HG02571 (cell line): ENCODE measurements at regions not wholly inside any gene's neighbourhood (a gene's known extent, or its start where the extent isn't known, plus 50 kb on each side); places are given as distances from the start of the nearest gene placed in this dataset.

Source experiments
- ATAC-seq: cut with Tn5 transposase; IDR thresholded peaks from one replicate; pipeline ENCODE4 v1.9.1; 2021; ENCODE audit warnings: mild to moderate bottlenecking, moderate library complexity; ENCODE audit not compliant: unreplicated experiment

- ATAC-seq = no peak
Observed at GRCh38 chr2:139201516-139201915, 421.3 kb upstream of the NXPH2 start.

DNA sequence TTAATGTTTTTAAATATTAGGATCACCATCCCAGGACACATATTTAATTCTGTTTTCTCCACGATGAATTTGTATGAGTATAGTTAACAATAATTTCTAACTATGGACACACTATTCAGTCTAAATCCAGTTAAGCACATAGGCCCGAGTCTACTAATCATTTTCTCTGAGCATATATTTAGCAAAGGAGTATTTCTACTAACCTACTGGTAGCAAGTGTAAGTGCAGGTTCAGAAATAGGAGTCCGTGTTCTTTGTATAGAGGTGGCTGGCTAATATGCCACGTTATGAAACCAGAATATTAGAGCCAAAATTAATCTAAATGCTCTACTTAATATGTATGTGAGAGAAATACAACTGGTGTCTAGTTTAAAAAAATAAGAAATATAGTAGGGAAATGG is 416.6 kb upstream of the NXPH2 start:
- no peak for ATAC-seq

DNA sequence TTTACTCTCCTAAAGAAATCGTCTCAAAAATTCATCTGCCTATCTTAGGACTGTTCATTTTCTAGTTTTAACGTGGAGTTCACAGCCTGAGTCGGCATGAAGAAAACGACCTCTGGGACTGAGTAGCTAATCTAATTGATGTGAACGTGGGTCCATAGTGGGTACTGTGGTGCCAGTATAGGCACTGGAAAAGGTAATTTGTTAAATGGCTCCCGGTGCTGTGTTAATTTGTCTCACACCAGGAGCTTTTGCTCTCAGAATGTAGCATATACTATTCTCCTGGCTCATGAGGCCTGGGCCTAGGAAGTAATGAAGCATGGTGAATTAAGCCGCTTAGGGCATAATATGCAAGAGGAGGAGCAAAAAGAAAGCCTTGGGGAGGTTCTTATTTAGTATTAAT is 414.4 kb upstream of the NXPH2 start:
- no peak for ATAC-seq

GRCh38 chr2:139177041-139177440 is 396.9 kb upstream of the NXPH2 start:
- no peak for ATAC-seq

DNA sequence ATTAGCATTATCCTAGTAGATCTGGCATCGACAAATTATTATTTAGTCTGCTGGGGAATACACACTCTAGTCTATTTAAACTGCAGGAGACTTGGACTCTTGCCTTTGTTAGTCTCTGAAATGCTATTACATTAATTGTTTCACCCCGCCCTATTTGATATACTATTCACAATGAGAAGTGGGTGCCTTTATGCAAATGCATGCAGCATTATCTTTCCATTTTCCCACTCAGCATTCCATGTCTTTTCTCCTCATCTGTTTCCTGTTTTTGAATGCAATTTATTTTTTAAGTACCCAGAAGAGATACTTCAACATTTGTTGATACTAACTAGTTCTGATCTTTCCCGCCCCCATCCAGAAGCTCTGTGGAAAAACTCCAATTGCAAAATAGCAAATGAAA is 395.3 kb upstream of the NXPH2 start:
- no peak for ATAC-seq

DNA sequence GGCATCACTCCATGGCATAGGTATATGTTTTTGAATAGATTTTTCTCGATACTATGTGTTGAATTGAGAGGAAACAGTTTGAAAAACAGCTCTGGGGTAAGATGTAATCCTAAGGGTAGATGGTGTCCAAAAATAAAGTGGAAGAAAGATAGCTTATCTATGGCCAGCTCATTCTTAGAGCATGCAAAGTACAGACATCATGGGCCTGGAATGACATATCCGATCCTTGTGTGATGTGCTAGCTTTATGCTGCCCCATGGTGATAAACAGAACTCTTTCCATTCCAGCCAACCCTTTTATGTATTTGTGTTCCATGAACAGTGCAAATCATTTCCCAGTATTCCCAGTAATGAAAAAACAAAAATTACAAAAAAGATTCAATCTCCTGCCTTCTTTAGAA is 390.2 kb upstream of the NXPH2 start:
- ATAC-seq = no peak

GRCh38 chr2:139165601-139166000 is 385.4 kb upstream of the NXPH2 start:
- no peak for ATAC-seq

DNA sequence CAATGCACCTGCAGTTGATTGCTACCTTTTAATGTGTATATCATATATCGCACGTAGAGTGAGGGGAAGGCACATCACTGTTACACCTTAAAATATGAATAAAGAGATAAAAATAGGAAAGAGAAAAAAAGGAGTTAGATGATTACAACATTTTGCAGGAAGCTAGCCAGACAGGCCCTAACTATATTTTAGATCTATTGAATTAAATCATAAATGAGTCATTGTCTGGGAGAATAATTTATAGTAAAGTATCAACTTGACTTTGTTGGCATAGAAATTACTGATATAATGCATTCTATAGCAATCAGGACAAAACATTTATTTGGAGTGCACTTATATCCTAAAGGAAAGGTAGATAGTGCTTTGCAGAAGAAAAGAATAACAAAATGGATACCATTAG is 384.9 kb upstream of the NXPH2 start:
- no peak for ATAC-seq

GRCh38 chr2:139162957-139163356 is 382.8 kb upstream of the NXPH2 start:
- ATAC-seq = no peak

- no peak for ATAC-seq
Observed at GRCh38 chr2:139162456-139162855, 382.3 kb upstream of the NXPH2 start.

DNA sequence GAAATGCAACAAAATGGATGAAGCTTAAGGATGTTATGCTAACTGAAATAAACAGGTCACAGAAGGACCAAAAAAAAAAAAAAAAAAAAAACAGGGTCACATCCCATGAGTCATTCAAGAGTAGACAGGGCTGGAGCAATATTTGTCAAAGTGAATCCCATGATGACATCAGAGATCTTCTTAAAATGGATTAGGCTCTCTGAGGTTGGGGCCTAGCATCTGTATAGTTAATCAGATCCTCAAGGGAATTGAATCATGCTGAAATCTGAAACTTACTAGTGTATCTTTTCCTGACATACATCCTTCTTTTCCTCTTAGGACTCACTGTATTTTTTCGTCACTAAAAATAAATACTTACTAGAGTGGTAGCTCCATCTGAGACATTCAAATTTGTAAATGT is 380.6 kb upstream of the NXPH2 start:
- ATAC-seq = no peak

DNA sequence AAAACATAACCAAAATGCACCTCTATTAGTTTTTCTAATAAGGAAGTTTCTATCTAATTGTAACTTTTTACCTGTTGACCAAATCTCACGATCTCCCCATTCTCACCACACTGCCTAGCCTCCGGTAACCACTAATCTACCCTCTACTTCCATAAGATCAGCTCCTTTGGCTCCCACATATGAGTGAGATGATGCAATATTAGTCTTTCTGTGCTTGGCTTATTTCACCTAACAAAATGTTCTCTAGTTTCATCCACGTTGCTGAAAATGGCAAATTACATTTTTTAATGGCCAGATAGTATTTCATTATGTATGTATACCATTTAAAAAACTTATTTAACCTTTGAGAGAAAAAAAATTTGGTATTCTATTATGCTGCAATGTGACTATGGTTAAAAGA is 379.0 kb upstream of the NXPH2 start:
- no peak for ATAC-seq

DNA sequence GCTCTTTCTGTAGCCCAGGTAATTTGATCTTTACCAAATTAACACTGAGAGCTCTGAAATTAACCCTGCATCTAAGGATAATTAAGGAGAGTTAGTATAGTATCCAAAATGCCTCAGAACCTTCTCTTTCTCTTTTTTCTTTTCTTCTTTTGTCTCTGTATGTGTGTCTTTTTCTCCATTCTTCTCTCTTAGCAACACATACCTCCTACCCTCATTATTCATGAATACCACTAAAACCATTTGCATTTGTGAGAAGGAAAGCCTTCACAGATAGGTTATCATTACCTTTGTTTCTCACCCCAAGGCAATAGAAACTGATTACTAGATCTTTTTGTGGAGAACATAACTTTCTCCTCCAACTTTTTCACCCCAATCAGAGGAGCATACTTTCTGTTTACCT is 376.5 kb upstream of the NXPH2 start:
- no peak for ATAC-seq

GRCh38 chr2:139155991-139156390 is 375.8 kb upstream of the NXPH2 start:
- ATAC-seq = no peak

DNA sequence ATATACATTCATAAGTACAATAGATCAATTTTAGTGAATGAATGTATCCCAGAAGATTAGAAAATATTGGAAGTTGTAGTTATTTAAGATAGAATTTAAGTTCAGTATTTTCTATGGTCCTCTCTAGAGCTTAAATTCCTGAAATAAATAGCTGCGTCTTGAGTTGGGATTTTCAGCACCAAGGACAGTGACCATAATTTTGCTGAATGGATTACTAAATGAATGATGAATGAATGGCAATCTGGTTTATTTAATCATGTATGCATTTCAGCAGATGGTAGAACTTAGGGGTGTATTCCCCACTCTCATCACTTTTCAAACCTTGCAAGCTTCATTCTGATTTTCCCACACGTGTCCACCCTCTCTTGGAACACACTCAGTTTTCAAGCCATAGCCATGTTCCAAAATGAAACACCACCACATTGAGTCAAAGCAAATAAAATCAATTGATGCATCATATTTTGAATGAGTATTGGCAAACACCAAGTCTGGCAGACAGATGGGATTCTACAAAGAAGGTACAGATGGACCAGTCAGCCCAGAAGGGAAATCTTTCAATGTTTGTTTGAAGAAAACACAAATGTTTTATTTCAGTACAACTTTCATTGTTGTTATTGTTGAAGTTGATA is 362.2 kb upstream of the NXPH2 start:
- ATAC-seq = no peak

- ATAC-seq = no peak
Observed at GRCh38 chr2:139124271-139124670, 344.1 kb upstream of the NXPH2 start.

- no peak for ATAC-seq
Observed at GRCh38 chr2:139123795-139124194, 343.6 kb upstream of the NXPH2 start.

GRCh38 chr2:139122711-139123158 is 342.5 kb upstream of the NXPH2 start:
- no peak for ATAC-seq

GRCh38 chr2:139099721-139100120 is 319.5 kb upstream of the NXPH2 start:
- no peak for ATAC-seq

DNA sequence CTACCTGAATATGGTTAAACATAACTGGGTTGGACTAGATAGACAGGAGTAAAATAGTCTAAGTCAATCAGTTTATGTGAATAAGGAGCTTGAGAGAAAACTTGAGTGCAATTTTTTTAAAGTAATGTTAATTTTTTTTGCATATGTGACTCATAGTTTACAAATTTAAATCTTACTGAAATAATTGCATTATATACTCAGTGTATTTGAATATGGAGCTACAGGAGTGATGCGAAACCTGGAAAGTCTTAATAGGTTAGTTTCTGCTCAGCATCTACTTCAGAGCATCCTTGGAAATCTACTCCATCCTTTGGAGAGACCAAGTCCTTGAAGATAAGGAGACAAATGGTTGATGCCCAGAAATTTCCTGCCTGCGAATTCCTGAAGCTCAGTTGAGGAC is 318.8 kb upstream of the NXPH2 start:
- no peak for ATAC-seq

- no peak for ATAC-seq
Observed at GRCh38 chr2:139083121-139083520, 302.9 kb upstream of the NXPH2 start.

- ATAC-seq = no peak
Observed at GRCh38 chr2:139080244-139080643, 300.1 kb upstream of the NXPH2 start.

GRCh38 chr2:139079311-139079710 is 299.1 kb upstream of the NXPH2 start:
- ATAC-seq = no peak
